ENCODE measurements at regions not wholly inside any gene's neighbourhood (a gene's known extent, or its start where the extent isn't known, plus 50 kb on each side); places are given as distances from the start of the nearest gene placed in this dataset.

DNA sequence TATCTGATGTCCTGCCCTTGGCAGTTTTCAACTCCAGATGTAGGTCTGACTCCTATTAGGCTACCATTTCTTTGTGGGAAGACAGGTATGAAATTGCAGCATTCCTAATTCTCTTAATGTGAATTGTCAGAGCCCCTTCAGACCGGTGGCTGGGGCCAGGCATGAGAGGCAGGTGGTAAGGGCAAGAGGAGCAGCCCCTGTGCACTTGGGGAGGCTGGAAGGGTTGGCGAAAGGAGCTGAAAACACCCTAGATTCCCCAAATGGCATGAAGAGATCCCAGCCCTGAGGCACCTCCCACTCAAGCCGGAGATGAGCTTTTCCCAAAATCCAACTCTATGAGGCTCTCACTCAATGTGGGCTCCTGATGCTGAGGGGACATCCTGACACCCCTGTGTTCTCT lies 453.2 kb downstream of the NR2F2 start:
- H3K4me3 ChIP-seq (ENCODE audit: low read depth in 1 of 2, low read length in 2 of 2): no peak overlapping the region
- H3K36me3 ChIP-seq (ENCODE audit: control insufficient read depth in 1 of 2, insufficient read depth in 2 of 2, low read length in 2 of 2): no peaks in the 10 kb centered on the region
- no peaks in the 10 kb centered on the region for H3K27me3 ChIP-seq (ENCODE audit: low read depth, low read length)
- no peaks in the 10 kb centered on the region for H3K9me3 ChIP-seq (ENCODE audit: control insufficient read depth in 1 of 2, low read length in 2 of 2)
- no peak overlapping the region for H3K27ac ChIP-seq (ENCODE audit: low read length)
- no peaks in the 10 kb centered on the region for H3K4me1 ChIP-seq (ENCODE audit: control insufficient read depth in 1 of 2, insufficient read depth in 2 of 2, low read length in 2 of 2)

DNA sequence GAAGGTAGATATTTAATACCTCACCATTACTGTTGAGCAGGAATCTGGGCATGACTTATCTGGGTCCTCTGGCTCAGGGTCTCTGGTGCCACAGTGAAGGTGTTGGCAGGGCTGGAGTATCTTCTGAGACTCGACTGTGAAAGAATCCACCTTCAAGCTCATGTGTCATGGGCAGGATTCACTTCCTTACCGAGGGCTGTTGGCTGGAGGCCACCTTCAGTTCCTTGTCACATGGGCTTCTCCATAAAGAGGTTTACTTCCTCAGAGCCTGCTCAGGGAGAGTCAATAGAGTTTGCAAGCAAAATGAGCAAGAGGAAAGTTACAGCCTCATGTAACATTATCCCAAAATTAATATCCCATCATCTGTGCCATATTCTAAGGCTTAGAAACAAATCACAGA lies 459.5 kb downstream of the NR2F2 start:
- no peaks in the 10 kb centered on the region for H3K27me3 ChIP-seq (ENCODE audit: low read depth, low read length)
- H3K4me1 ChIP-seq (ENCODE audit: control insufficient read depth in 1 of 2, insufficient read depth in 2 of 2, low read length in 2 of 2): no peaks in the 10 kb centered on the region
- no peak overlapping the region for H3K4me3 ChIP-seq (ENCODE audit: low read depth in 1 of 2, low read length in 2 of 2)
- no peak overlapping the region for H3K27ac ChIP-seq (ENCODE audit: low read length)
- H3K36me3 ChIP-seq (ENCODE audit: control insufficient read depth in 1 of 2, insufficient read depth in 2 of 2, low read length in 2 of 2): no peaks in the 10 kb centered on the region
- no peaks in the 10 kb centered on the region for H3K9me3 ChIP-seq (ENCODE audit: control insufficient read depth in 1 of 2, low read length in 2 of 2)

DNA sequence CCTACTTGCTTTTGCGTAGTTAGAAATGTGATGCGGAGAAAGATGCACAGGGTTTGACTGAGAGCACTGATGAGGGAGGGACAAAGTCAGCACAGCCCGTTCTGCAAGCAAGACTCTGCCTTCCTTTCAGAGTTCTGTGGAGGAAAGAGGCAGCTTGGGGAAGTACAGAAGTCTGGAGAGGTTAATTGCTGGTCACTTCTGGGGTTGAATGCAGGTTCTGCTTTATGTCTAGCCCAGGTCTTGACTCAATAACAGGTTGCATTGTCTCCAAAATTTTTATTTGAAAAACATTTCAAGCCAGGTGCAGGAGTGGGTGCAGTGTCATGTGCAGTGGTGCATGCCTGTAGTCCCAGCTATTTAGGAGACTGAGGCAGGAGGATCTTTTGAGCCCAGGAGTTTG lies 461.7 kb downstream of the NR2F2 start:
- H3K4me1 ChIP-seq (ENCODE audit: control insufficient read depth in 1 of 2, insufficient read depth in 2 of 2, low read length in 2 of 2): no peaks in the 10 kb centered on the region

DNA sequence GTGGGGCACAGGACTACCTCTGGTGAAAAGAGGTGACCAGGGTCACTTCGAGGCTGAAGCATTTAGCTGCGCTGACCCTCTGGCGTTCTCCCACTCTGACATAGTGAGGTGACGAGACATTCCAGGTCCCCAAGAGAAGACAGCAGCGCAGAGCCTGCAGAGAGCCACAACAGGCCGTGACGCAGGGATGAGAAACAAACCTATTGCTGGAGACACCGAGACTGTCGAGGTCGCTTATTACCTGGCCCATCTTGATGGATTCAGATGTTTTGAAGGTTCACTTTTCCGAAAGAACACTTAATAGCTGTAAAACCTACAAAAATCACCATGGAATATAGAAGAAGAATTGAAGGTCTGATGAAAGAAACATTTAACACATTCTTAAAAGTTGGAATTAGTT lies 466.3 kb downstream of the NR2F2 start:
- Histone ChIP-seq H3K27ac (ENCODE audit: low read length) (no peak overlapping the region), H3K36me3 (ENCODE audit: control insufficient read depth in 1 of 2, insufficient read depth in 2 of 2, low read length in 2 of 2) (no peaks in the 10 kb centered on the region), H3K9me3 (ENCODE audit: control insufficient read depth in 1 of 2, low read length in 2 of 2) (no peaks in the 10 kb centered on the region), H3K4me3 (ENCODE audit: low read depth in 1 of 2, low read length in 2 of 2) (no peak overlapping the region), H3K4me1 (ENCODE audit: control insufficient read depth in 1 of 2, insufficient read depth in 2 of 2, low read length in 2 of 2) (no peaks in the 10 kb centered on the region), H3K27me3 (ENCODE audit: low read depth, low read length) (no peaks in the 10 kb centered on the region)

More for the DNA sequence above, 461.7 kb downstream of the NR2F2 start:
- no peak overlapping the region for H3K4me3 ChIP-seq (ENCODE audit: low read depth in 1 of 2, low read length in 2 of 2)
- no peaks in the 10 kb centered on the region for H3K9me3 ChIP-seq (ENCODE audit: control insufficient read depth in 1 of 2, low read length in 2 of 2)
- no peak overlapping the region for H3K27ac ChIP-seq (ENCODE audit: low read length)
- H3K27me3 ChIP-seq (ENCODE audit: low read depth, low read length): no peaks in the 10 kb centered on the region
- H3K36me3 ChIP-seq (ENCODE audit: control insufficient read depth in 1 of 2, insufficient read depth in 2 of 2, low read length in 2 of 2): no peaks in the 10 kb centered on the region

DNA sequence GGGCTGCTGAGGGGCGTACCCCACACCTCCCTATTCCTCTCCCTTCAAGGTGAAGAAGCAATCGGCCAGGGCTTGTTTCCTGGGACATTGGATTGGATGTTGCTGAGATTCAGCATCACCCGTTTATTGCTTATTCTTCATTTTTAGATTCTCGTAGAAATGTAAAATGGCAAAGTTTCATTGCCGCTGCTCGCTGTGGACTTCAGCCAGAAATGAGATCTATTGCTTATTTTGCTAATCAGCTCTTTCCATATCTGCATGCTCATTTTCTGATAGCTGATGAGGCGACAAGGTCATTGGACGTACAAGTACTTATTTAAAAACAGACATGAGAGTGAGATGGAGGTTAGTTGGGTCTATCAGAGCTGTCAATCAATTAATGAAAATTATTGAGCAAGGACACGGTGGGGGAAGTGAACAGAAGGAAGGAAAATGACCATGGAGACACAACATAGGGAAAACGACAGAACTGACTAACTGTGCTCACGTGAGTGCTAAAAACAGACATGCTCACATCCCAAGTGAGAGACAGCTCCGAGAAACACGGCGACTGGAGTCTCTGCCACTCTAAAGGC lies 471.2 kb downstream of the NR2F2 start:
- H3K36me3 ChIP-seq (ENCODE audit: control insufficient read depth in 1 of 2, insufficient read depth in 2 of 2, low read length in 2 of 2): no peaks in the 10 kb centered on the region
- H3K9me3 ChIP-seq (ENCODE audit: control insufficient read depth in 1 of 2, low read length in 2 of 2): no peaks in the 10 kb centered on the region
- no peak overlapping the region for H3K4me3 ChIP-seq (ENCODE audit: low read depth in 1 of 2, low read length in 2 of 2)
- no peak overlapping the region for H3K27ac ChIP-seq (ENCODE audit: low read length)
- no peaks in the 10 kb centered on the region for H3K27me3 ChIP-seq (ENCODE audit: low read depth, low read length)
- no peaks in the 10 kb centered on the region for H3K4me1 ChIP-seq (ENCODE audit: control insufficient read depth in 1 of 2, insufficient read depth in 2 of 2, low read length in 2 of 2)

DNA sequence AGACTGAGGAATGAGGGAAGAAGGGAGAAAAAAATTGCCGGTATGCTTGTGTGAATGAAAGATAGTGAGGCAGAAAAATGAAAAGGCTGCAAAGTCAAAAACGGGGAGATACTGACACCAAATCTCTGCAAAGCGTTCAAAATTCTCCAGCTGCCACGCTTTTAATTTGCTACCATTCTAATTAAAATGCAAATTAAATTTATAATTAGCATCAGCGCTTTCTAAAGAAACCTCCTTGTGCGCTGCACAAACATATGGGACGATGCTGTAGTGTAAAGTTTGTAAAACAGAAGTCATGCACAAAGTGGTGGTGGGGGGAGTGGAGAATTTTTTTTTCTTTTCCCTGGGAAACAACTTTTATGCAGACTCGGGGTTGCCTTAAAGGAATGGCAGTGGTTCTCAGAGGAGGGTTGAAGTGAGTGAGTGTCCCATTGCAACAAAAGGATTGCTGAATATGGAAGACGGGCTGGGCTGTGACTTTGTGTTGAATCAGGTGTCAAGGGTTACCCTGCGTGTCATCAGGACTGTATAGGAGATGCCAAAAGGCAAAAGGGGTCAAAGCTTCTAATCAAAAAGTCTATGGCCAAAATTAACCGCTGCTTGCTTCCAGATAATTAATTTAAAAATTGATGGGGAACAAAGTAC lies 472.2 kb downstream of the NR2F2 start:
- Histone ChIP-seq H3K4me1 (ENCODE audit: control insufficient read depth in 1 of 2, insufficient read depth in 2 of 2, low read length in 2 of 2) (no peaks in the 10 kb centered on the region), H3K27ac (ENCODE audit: low read length) (no peak overlapping the region), H3K9me3 (ENCODE audit: control insufficient read depth in 1 of 2, low read length in 2 of 2) (no peaks in the 10 kb centered on the region), H3K27me3 (ENCODE audit: low read depth, low read length) (no peaks in the 10 kb centered on the region), H3K4me3 (ENCODE audit: low read depth in 1 of 2, low read length in 2 of 2) (no peak overlapping the region), H3K36me3 (ENCODE audit: control insufficient read depth in 1 of 2, insufficient read depth in 2 of 2, low read length in 2 of 2) (no peaks in the 10 kb centered on the region)

DNA sequence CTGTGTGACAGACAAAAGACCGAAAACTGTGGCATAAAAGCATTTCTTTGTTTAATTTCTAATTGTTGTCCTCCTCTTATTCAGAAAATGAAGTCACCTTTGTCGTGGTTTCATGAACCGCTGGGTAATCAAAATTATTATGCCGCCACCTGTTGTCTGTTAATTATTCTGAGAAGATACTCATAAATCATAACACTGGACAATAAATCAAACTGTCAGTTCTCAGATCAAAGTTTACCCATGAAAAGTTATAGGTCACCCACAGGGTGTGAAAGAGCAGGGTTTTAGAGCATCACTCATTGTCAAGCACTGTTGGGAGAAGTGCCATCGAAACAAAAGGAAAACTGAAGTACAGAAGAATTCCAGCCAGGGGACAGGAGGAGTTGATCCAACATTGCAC lies 474.3 kb downstream of the NR2F2 start:
- Histone ChIP-seq H3K27me3 (ENCODE audit: low read depth, low read length) (no peaks in the 10 kb centered on the region), H3K4me3 (ENCODE audit: low read depth in 1 of 2, low read length in 2 of 2) (no peak overlapping the region), H3K27ac (ENCODE audit: low read length) (no peak overlapping the region), H3K4me1 (ENCODE audit: control insufficient read depth in 1 of 2, insufficient read depth in 2 of 2, low read length in 2 of 2) (no peaks in the 10 kb centered on the region), H3K36me3 (ENCODE audit: control insufficient read depth in 1 of 2, insufficient read depth in 2 of 2, low read length in 2 of 2) (no peaks in the 10 kb centered on the region), H3K9me3 (ENCODE audit: control insufficient read depth in 1 of 2, low read length in 2 of 2) (no peaks in the 10 kb centered on the region)

DNA sequence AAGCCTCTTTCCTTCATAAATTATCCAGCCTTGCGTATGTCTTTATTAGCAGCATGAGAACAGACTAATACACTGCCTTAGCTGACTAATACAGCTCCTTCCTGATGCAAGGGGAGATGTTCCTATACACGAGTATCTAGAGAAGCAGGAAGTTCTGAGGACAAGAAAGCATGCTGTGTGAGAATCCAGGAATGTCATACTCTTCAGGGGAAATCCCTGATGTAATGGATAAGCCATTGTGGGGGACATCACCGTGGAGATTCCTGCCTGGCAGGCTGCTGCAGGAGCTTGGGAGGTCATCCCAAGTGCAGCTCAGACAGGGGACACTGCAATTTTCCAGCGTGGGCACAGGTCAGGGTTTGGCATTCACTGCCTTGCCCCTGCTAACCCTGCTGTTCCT lies 476.9 kb downstream of the NR2F2 start:
- H3K27me3 ChIP-seq (ENCODE audit: low read depth, low read length): no peaks in the 10 kb centered on the region
- H3K27ac ChIP-seq (ENCODE audit: low read length): no peak overlapping the region
- no peaks in the 10 kb centered on the region for H3K9me3 ChIP-seq (ENCODE audit: control insufficient read depth in 1 of 2, low read length in 2 of 2)
- H3K36me3 ChIP-seq (ENCODE audit: control insufficient read depth in 1 of 2, insufficient read depth in 2 of 2, low read length in 2 of 2): no peaks in the 10 kb centered on the region
- H3K4me1 ChIP-seq (ENCODE audit: control insufficient read depth in 1 of 2, insufficient read depth in 2 of 2, low read length in 2 of 2): no peaks in the 10 kb centered on the region
- no peak overlapping the region for H3K4me3 ChIP-seq (ENCODE audit: low read depth in 1 of 2, low read length in 2 of 2)

DNA sequence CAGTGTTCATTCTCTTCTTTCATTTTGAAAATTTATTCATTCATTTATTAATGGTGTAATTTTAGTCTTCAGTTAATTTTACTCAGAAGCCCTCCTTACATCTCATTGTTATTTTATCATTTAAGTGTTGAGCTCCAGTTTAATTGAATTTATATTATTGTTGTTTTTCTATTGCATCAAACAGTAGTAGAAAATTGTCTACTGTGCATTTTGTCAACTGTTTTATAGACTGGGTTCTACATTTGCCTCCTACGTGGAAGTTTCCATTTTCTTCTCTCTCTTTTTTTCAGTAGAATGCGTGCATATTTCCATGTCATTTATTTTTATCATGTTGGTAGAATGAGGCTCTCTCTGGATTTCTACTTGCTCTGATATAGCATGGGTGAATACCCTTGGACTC lies 487.4 kb downstream of the NR2F2 start:
- no peaks in the 10 kb centered on the region for H3K36me3 ChIP-seq (ENCODE audit: control insufficient read depth in 1 of 2, insufficient read depth in 2 of 2, low read length in 2 of 2)
- no peaks in the 10 kb centered on the region for H3K4me1 ChIP-seq (ENCODE audit: control insufficient read depth in 1 of 2, insufficient read depth in 2 of 2, low read length in 2 of 2)
- no peak overlapping the region for H3K4me3 ChIP-seq (ENCODE audit: low read depth in 1 of 2, low read length in 2 of 2)
- no peaks in the 10 kb centered on the region for H3K27me3 ChIP-seq (ENCODE audit: low read depth, low read length)
- no peaks in the 10 kb centered on the region for H3K9me3 ChIP-seq (ENCODE audit: control insufficient read depth in 1 of 2, low read length in 2 of 2)
- no peak overlapping the region for H3K27ac ChIP-seq (ENCODE audit: low read length)

DNA sequence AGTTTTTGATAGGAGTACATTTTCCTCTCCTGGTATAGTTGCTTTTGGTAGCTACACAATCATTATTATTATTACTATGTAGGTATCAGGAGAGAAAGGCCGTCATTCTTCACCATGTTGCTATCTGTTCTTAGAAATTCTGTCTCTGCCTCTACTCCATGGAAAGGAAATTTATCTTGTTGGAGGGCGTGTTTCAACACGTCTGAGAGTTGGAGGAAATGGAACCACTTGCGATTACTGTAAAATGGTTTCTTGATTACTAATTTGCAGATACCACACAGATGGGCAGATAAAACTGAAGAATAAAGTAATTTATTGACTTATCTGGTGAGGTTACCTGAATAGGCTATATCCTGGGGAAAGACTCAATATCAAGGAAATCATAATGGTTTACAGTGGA lies 488.4 kb downstream of the NR2F2 start:
- Histone ChIP-seq H3K27me3 (ENCODE audit: low read depth, low read length) (no peaks in the 10 kb centered on the region), H3K4me3 (ENCODE audit: low read depth in 1 of 2, low read length in 2 of 2) (no peak overlapping the region), H3K9me3 (ENCODE audit: control insufficient read depth in 1 of 2, low read length in 2 of 2) (no peaks in the 10 kb centered on the region), H3K36me3 (ENCODE audit: control insufficient read depth in 1 of 2, insufficient read depth in 2 of 2, low read length in 2 of 2) (no peaks in the 10 kb centered on the region), H3K4me1 (ENCODE audit: control insufficient read depth in 1 of 2, insufficient read depth in 2 of 2, low read length in 2 of 2) (no peaks in the 10 kb centered on the region), H3K27ac (ENCODE audit: low read length) (no peak overlapping the region)

DNA sequence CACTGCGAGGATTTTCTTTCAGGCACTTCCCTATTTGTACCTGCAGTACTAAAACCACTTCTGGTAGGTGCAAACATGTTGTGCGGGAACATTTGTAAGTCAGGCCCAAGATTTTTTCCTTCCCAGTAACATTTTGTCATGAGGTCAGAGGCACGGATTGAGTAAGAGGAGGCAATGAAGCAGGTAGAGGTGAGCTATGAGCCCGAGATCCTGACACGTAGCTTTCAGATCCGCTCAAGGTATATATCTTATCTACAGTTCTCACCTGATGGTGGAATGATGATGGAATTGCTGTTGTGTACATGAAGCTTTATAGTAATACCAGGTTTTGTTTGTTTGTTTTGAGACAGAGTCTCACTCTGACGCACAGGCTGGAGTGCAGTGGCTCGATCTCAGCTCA lies 497.5 kb downstream of the NR2F2 start:
- Histone ChIP-seq H3K27ac (ENCODE audit: low read length) (no peak overlapping the region), H3K36me3 (ENCODE audit: control insufficient read depth in 1 of 2, insufficient read depth in 2 of 2, low read length in 2 of 2) (no peaks in the 10 kb centered on the region), H3K4me3 (ENCODE audit: low read depth in 1 of 2, low read length in 2 of 2) (no peak overlapping the region), H3K27me3 (ENCODE audit: low read depth, low read length) (no peaks in the 10 kb centered on the region), H3K4me1 (ENCODE audit: control insufficient read depth in 1 of 2, insufficient read depth in 2 of 2, low read length in 2 of 2) (no peaks in the 10 kb centered on the region), H3K9me3 (ENCODE audit: control insufficient read depth in 1 of 2, low read length in 2 of 2) (no peaks in the 10 kb centered on the region)
